Fibroblast of the aortic adventitia (primary cell): ENCODE measurements at regions not wholly inside any gene's neighbourhood (a gene's known extent, or its start where the extent isn't known, plus 50 kb on each side); places are given as distances from the start of the nearest gene placed in this dataset.

Experiments used
- DNase-seq: peaks from one replicate; pipeline ENCODE4 v3.0.0-alpha.2; 2010; ENCODE audit warnings: low read depth
- H3K4me3 ChIP-seq: 2 replicates; pipeline ENCODE4 v1.5.1; 2011; ENCODE audit warnings: low read depth, mild to moderate bottlenecking, control low read depth, low read length, moderate library complexity
- CTCF ChIP-seq: IDR thresholded peaks from 2 replicates; pipeline ENCODE4 v1.5.1; 2011; ENCODE audit warnings: mild to moderate bottlenecking, low read length, control low read depth, inconsistent platforms; ENCODE audit not compliant: insufficient read depth

- DNase-seq, result peak; percentile 68
- TF ChIP-seq CTCF, result no peak
Observed at GRCh38 chr22:45112136-45112879, 51.4 kb upstream of the NUP50 start.

More at GRCh38 chr22:45112136-45112879, 51.4 kb upstream of the NUP50 start:
- H3K4me3 ChIP-seq, result no peak overlapping the region
